Neural cell (in vitro differentiated cells): ENCODE measurements at regions not wholly inside any gene's neighbourhood (a gene's known extent, or its start where the extent isn't known, plus 50 kb on each side); places are given as distances from the start of the nearest gene placed in this dataset.

Experiments used
- H2AFZ ChIP-seq: fragments of 200-600, 300-800 bp; sonication (generic), shearing (Covaris generic); 2 replicates; pipeline ENCODE4 v1.6.0; 2014; ENCODE audit warnings: low read depth, mild to moderate bottlenecking, antibody characterized with exemption, low read length, moderate library complexity
- H3F3A ChIP-seq: fragments of 200-600 bp; shearing (Covaris generic); 2 replicates; pipeline ENCODE4 v1.6.1; 2016; ENCODE audit warnings: mild to moderate bottlenecking, moderate library complexity, mixed read lengths, antibody characterized with exemption, low read length; ENCODE audit not compliant: insufficient read depth, poor library complexity, severe bottlenecking
- H3K27ac ChIP-seq: fragments of 200-600, 300-800 bp; sonication (generic), shearing (Covaris generic); 2 replicates; pipeline ENCODE4 v1.5.1; 2014; ENCODE audit warnings: mild to moderate bottlenecking, low read length, moderate library complexity
- H3K27me3 ChIP-seq: fragments of 300-800, 200-600 bp; sonication (generic), shearing (Covaris generic); 2 replicates; pipeline ENCODE4 v1.6.0; 2014; ENCODE audit warnings: mild to moderate bottlenecking, low read depth, low read length, moderate library complexity; ENCODE audit not compliant: insufficient read depth
- H3K36me3 ChIP-seq: fragments of 300-800, 200-600 bp; sonication (generic), shearing (Covaris generic); 2 replicates; pipeline ENCODE4 v1.5.1; 2014; ENCODE audit warnings: mild to moderate bottlenecking, antibody characterized with exemption, low read length, moderate library complexity; ENCODE audit not compliant: insufficient read depth
- H3K4me2 ChIP-seq: fragments of 300-800, 200-600 bp; sonication (generic), shearing (Covaris generic); 2 replicates; pipeline ENCODE4 v1.6.0; 2014; ENCODE audit warnings: mild to moderate bottlenecking, low read length
- H3K4me3 ChIP-seq: fragments of 300-800, 200-600 bp; sonication (generic), shearing (Covaris generic); 2 replicates; pipeline ENCODE4 v1.5.1; 2014; ENCODE audit warnings: mild to moderate bottlenecking, low read length, moderate library complexity
- H3K79me2 ChIP-seq: fragments of 200-600 bp; shearing (Covaris generic); replicated peaks from 2 replicates; pipeline ENCODE4 v1.6.0; 2014; ENCODE audit warnings: mild to moderate bottlenecking, low read length, moderate library complexity; ENCODE audit not compliant: insufficient read depth
- H3K9ac ChIP-seq: fragments of 300-800, 200-600 bp; sonication (generic), shearing (Covaris generic); 2 replicates; pipeline ENCODE4 v1.6.1; 2016; ENCODE audit warnings: mild to moderate bottlenecking, low read length, mixed read lengths
- H3K9me2 ChIP-seq: fragments of 200-600 bp; shearing (Covaris generic); 2 replicates; pipeline ENCODE4 v1.6.1; 2016; ENCODE audit warnings: mild to moderate bottlenecking, low read length, mixed read lengths; ENCODE audit not compliant: insufficient read depth
- H3K9me3 ChIP-seq: fragments of 200-600, 300-800 bp; sonication (generic), shearing (Covaris generic); 2 replicates; pipeline ENCODE4 v1.6.1; 2016; ENCODE audit warnings: mild to moderate bottlenecking, mixed run types, low read length, moderate library complexity, mixed read lengths
- H4K20me1 ChIP-seq: fragments of 200-600 bp; shearing (Covaris generic); 2 replicates; pipeline ENCODE4 v1.6.1; 2016; ENCODE audit warnings: mild to moderate bottlenecking, mixed run types; ENCODE audit not compliant: insufficient read depth
- EP300 ChIP-seq: fragments of 450-650 bp; conservative IDR thresholded peaks from 2 replicates; pipeline ENCODE4 v1.6.1; 2014; ENCODE audit warnings: antibody characterized with exemption, mild to moderate bottlenecking, moderate library complexity; ENCODE audit not compliant: poor library complexity, severe bottlenecking
- EZH2 ChIP-seq: fragments of 200-600, 300-800 bp; shearing (Covaris generic), sonication (generic); IDR thresholded peaks from 2 replicates; pipeline ENCODE4 v1.6.1; 2014; ENCODE audit warnings: antibody characterized with exemption, low read length, borderline replicate concordance, mild to moderate bottlenecking; ENCODE audit not compliant: insufficient read depth, poor library complexity, severe bottlenecking
- MXI1 ChIP-seq: fragments of 450-650 bp; conservative IDR thresholded peaks from 2 replicates; pipeline ENCODE4 v1.6.1; 2014; ENCODE audit warnings: antibody characterized with exemption, mild to moderate bottlenecking; ENCODE audit not compliant: poor library complexity, severe bottlenecking
- POLR2AphosphoS5 ChIP-seq: IDR thresholded peaks from 2 replicates; pipeline ENCODE4 v1.6.1; 2012
- RAD21 ChIP-seq: fragments of 450-650 bp; conservative IDR thresholded peaks from 2 replicates; pipeline ENCODE4 v1.6.1; 2014; ENCODE audit warnings: antibody characterized with exemption, mild to moderate bottlenecking, moderate library complexity
- REST ChIP-seq: IDR thresholded peaks from 2 replicates; pipeline ENCODE4 v1.6.1; 2012; ENCODE audit warnings: borderline replicate concordance
- SMC3 ChIP-seq: fragments of 450-650 bp; conservative IDR thresholded peaks from 2 replicates; pipeline ENCODE4 v1.6.1; 2014; ENCODE audit warnings: antibody characterized with exemption, mild to moderate bottlenecking, moderate library complexity; ENCODE audit not compliant: poor library complexity
- TAF1 ChIP-seq: IDR thresholded peaks from 2 replicates; pipeline ENCODE4 v1.6.1; 2012; ENCODE audit warnings: low read depth
- TF ChIP-seq, protein P1 (sequence below): fragments of 450-650 bp; IDR thresholded peaks from 2 replicates; pipeline ENCODE4 v1.5.1; 2014; ENCODE audit warnings: antibody characterized with exemption, mild to moderate bottlenecking, moderate library complexity; ENCODE audit not compliant: poor library complexity, severe bottlenecking

- no peaks in the 10 kb centered on the region for H4K20me1 ChIP-seq
- peak overlapping the region; percentile 22 for H2AFZ ChIP-seq
- peak overlapping the region; percentile 27 for H3K4me2 ChIP-seq
- H3K4me3 ChIP-seq = peak overlapping the region; percentile 21
- H3K9ac ChIP-seq = peak overlapping the region; percentile 25
- H3K79me2 ChIP-seq = no peaks in the 10 kb centered on the region
- no peaks in the 10 kb centered on the region for H3K9me3 ChIP-seq
- TF ChIP-seq, protein P1, sequence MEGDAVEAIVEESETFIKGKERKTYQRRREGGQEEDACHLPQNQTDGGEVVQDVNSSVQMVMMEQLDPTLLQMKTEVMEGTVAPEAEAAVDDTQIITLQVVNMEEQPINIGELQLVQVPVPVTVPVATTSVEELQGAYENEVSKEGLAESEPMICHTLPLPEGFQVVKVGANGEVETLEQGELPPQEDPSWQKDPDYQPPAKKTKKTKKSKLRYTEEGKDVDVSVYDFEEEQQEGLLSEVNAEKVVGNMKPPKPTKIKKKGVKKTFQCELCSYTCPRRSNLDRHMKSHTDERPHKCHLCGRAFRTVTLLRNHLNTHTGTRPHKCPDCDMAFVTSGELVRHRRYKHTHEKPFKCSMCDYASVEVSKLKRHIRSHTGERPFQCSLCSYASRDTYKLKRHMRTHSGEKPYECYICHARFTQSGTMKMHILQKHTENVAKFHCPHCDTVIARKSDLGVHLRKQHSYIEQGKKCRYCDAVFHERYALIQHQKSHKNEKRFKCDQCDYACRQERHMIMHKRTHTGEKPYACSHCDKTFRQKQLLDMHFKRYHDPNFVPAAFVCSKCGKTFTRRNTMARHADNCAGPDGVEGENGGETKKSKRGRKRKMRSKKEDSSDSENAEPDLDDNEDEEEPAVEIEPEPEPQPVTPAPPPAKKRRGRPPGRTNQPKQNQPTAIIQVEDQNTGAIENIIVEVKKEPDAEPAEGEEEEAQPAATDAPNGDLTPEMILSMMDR = no peak
- TF ChIP-seq POLR2AphosphoS5 (peak; percentile 35), REST (peak; percentile 66)
- no peaks in the 10 kb centered on the region for H3F3A ChIP-seq
- H3K9me2 ChIP-seq = no peaks in the 10 kb centered on the region
- no peaks in the 10 kb centered on the region for H3K27me3 ChIP-seq
- H3K27ac ChIP-seq = peak overlapping the region; percentile 68
- no peaks in the 10 kb centered on the region for H3K36me3 ChIP-seq
Measured at GRCh38 chr4:43680421-43680820, 768.2 kb downstream of the KCTD8 start.

DNA sequence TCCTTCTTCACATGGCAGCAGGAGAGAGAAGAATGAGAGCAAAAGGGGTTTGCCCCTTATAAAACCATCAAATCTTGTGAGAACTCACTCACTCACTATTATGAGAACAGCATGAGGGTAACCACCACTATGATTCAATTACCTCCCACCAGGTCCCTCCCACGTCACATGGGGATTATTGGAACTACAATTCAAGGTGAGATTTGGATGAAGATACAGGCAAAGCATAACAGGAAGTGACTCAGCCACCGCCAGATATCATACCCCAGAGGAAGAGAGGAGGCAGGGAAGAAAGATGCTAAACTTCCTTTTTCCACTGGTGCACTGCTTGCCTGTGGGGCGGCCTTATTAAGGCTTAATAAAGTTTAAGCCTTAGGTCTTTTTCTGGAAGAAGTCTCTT, 766.1 kb downstream of the KCTD8 start:
- Histone ChIP-seq H3F3A (no peaks in the 10 kb centered on the region), H3K36me3 (no peaks in the 10 kb centered on the region), H3K4me2 (no peak overlapping the region), H3K9me3 (no peaks in the 10 kb centered on the region), H3K4me3 (no peak overlapping the region), H4K20me1 (no peaks in the 10 kb centered on the region), H3K79me2 (no peaks in the 10 kb centered on the region), H3K9ac (no peak overlapping the region), H2AFZ (no peak overlapping the region), H3K9me2 (no peaks in the 10 kb centered on the region), H3K27me3 (no peaks in the 10 kb centered on the region), H3K27ac (no peak overlapping the region)
- no peak for TF ChIP-seq TAF1
- TF ChIP-seq, protein P1 = no peak
- TF ChIP-seq EP300 = no peak
- TF ChIP-seq POLR2AphosphoS5 = no peak
- TF ChIP-seq EZH2 = no peak
- TF ChIP-seq RAD21 = no peak
- no peak for TF ChIP-seq SMC3
- no peak for TF ChIP-seq REST
- TF ChIP-seq MXI1 = no peak
